ENCODE measurements at regions not wholly inside any gene's neighbourhood (a gene's known extent, or its start where the extent isn't known, plus 50 kb on each side); places are given as distances from the start of the nearest gene placed in this dataset.

GRCh38 chr10:90644165-90644564 lies 213.7 kb downstream of the HTR7 start:
- no peak for TF ChIP-seq ZNF513 (CRISPR knock-in tag; conservative IDR thresholded peaks at IDR 0.05)
- TF ChIP-seq ELK4 (CRISPR knock-in tag; IDR thresholded peaks at IDR 0.05; ENCODE audit: borderline replicate concordance) = no peak
- no peak for TF ChIP-seq HNRNPH1 (optimal IDR thresholded peaks at IDR 0.05; ENCODE audit: low read depth, low read length)

Measured in HepG2 (cell line).